HL-60 (cell line): ENCODE measurements at regions not wholly inside any gene's neighbourhood (a gene's known extent, or its start where the extent isn't known, plus 50 kb on each side); places are given as distances from the start of the nearest gene placed in this dataset.

Experiments used
- DNase-seq, 2 experiments: peaks; one replicate each; pipeline ENCODE4 v3.0.0-alpha.2; 2010 to 2020; ENCODE audit warnings: low read depth in 1 of 2, low spot score in 1 of 2
- H3K27ac ChIP-seq: fragments of 250-450 bp; sonication (Bioruptor Pico); replicated peaks from 2 replicates; pipeline ENCODE4 v1.5.1; 2020; ENCODE audit warnings: mild to moderate bottlenecking, moderate library complexity
- H3K27me3 ChIP-seq: fragments of 250-450 bp; sonication (Bioruptor Pico); 2 replicates; pipeline ENCODE4 v1.5.1; 2021; ENCODE audit warnings: mild to moderate bottlenecking, moderate library complexity; ENCODE audit not compliant: insufficient read depth, poor library complexity, severe bottlenecking
- H3K4me3 ChIP-seq: replicated peaks from 2 replicates; pipeline ENCODE4 v1.5.1; 2011; ENCODE audit warnings: mild to moderate bottlenecking, control low read depth, low read length; ENCODE audit not compliant: insufficient read depth
- CTCF ChIP-seq: IDR thresholded peaks from one replicate; pipeline ENCODE4 v1.5.1; 2011; ENCODE audit warnings: low read length, control low read depth, inconsistent platforms; ENCODE audit not compliant: insufficient read depth
- GABPA ChIP-seq: IDR thresholded peaks from 2 replicates; pipeline ENCODE4 v1.6.1; 2012; ENCODE audit warnings: low read depth
- POLR2AphosphoS5 ChIP-seq: IDR thresholded peaks from 2 replicates; pipeline ENCODE4 v1.6.1; 2012; ENCODE audit warnings: low read depth
- REST ChIP-seq: IDR thresholded peaks from 2 replicates; pipeline ENCODE4 v1.6.1; 2012; ENCODE audit warnings: low read depth; ENCODE audit not compliant: insufficient replicate concordance
- SPI1 ChIP-seq: IDR thresholded peaks from 2 replicates; pipeline ENCODE4 v1.6.1; 2012; ENCODE audit warnings: low read depth, mild to moderate bottlenecking, borderline replicate concordance

GRCh38 chr2:162934191-162934590 lies 95.6 kb upstream of the KCNH7 start:
- Histone ChIP-seq H3K27ac (no peak overlapping the region), H3K4me3 (no peak overlapping the region), H3K27me3 (no peaks in the 10 kb centered on the region)
- TF ChIP-seq REST: no peak
- no peak for TF ChIP-seq CTCF
- no peak for DNase-seq

- DNase-seq: no peak
These were observed 93.8 kb upstream of the KCNH7 start for GRCh38 chr2:162932416-162932815.

GRCh38 chr2:162929571-162929970 lies 91.0 kb upstream of the KCNH7 start:
- TF ChIP-seq GABPA: no peak
- TF ChIP-seq POLR2AphosphoS5: no peak
- TF ChIP-seq REST: no peak
- TF ChIP-seq SPI1: no peak
- TF ChIP-seq CTCF: no peak
- Histone ChIP-seq H3K27me3 (no peaks in the 10 kb centered on the region), H3K27ac (peak overlapping the region; percentile 87), H3K4me3 (no peak overlapping the region)
- no peak for DNase-seq

More at GRCh38 chr2:162932416-162932815, 93.8 kb upstream of the KCNH7 start:
- Histone ChIP-seq H3K27ac (no peak overlapping the region), H3K27me3 (no peaks in the 10 kb centered on the region), H3K4me3 (no peak overlapping the region)
- TF ChIP-seq SPI1: no peak
- TF ChIP-seq CTCF: no peak
- no peak for TF ChIP-seq REST
- no peak for TF ChIP-seq GABPA
- TF ChIP-seq POLR2AphosphoS5: no peak
